Vagina (tissue), 2 donors: ENCODE measurements at regions not wholly inside any gene's neighbourhood (a gene's known extent, or its start where the extent isn't known, plus 50 kb on each side); places are given as distances from the start of the nearest gene placed in this dataset.

Source experiments
- DNase-seq, 2 donors: peaks; one replicate each; pipeline ENCODE4 v3.0.0-alpha.2; 2017; ENCODE audit errors: extremely low spot score in 2 of 2
- H3K27ac ChIP-seq: fragments of 200-600 bp; sonication (generic); one replicate; pipeline ENCODE4 v1.5.1; 2019
- H3K27me3 ChIP-seq: fragments of 200-600 bp; sonication (generic); one replicate; pipeline ENCODE4 v1.5.1; 2019
- H3K36me3 ChIP-seq, 2 donors: fragments of 200-600 bp; sonication (generic); one replicate each; pipeline ENCODE4 v1.5.1; 2017 to 2019
- H3K4me1 ChIP-seq: fragments of 200-600 bp; sonication (generic); one replicate; pipeline ENCODE4 v1.5.1; 2019
- H3K4me3 ChIP-seq, 2 donors: fragments of 200-600 bp; sonication (generic); 1 replicate in 1 of 2; 2 replicates in 1 of 2; pipeline ENCODE4 v1.5.1; 2016 to 2019
- H3K9me3 ChIP-seq: fragments of 200-600 bp; sonication (generic); one replicate; pipeline ENCODE4 v1.5.1; 2019
- POLR2A ChIP-seq, 2 donors: fragments of 450-650 bp; IDR thresholded peaks; one replicate each; pipeline ENCODE4 v1.6.1; 2017; ENCODE audit warnings: antibody characterized with exemption in 2 of 2, mild to moderate bottlenecking in 2 of 2, moderate library complexity in 2 of 2
- POLR2AphosphoS5 ChIP-seq, 2 donors: sonication (generic); formaldehyde crosslinking; IDR thresholded peaks; one replicate each; pipeline ENCODE4 v1.9.0; 2017; ENCODE audit warnings: antibody characterized with exemption in 2 of 2, mild to moderate bottlenecking in 2 of 2, low read depth in 1 of 2; ENCODE audit not compliant: insufficient read depth in 1 of 2
- intact Hi-C: fragments of 100-400 bp; cut with DNase I; formaldehyde crosslinking; loops from one replicate; pipeline ENCODE4 v1.15.1; 2023
- TF ChIP-seq, protein P1 (sequence below), 3 experiments: fragments of 450-650 bp in 2 of 3; fragments of 200-600 bp in 1 of 3; sonication (generic) in 1 of 3; IDR thresholded peaks; one replicate each; pipeline ENCODE4 v1.5.1; 2017 to 2019; ENCODE audit warnings: antibody characterized with exemption in 3 of 3, mild to moderate bottlenecking in 2 of 3, moderate library complexity in 2 of 3

DNA sequence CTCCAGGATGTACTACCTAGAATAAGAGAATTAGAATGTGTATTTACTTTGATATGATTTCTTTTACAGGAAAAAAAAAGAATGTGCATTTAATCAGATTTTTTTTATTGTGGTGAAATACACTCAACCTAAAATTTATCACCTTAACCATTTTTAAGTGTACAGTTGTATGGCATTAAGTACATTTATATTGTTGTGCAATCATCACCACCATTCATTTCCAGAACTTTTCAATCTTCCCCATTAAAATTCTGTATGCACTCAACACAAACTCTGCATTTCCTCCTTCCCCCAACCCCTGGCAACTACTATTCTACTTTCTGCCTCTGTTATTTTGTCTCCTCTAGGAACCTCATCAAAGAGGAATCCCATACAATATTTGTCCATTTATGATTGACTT lies 66.0 kb upstream of the APC start:
- no peaks in the 10 kb centered on the region for H3K27me3 ChIP-seq
- intact Hi-C loops, result no loop called here
- no peaks in the 10 kb centered on the region for H3K9me3 ChIP-seq
- H3K27ac ChIP-seq, result no peak overlapping the region
- H3K4me1 ChIP-seq, result no peaks in the 10 kb centered on the region
- H3K36me3 ChIP-seq, result no peaks in the 10 kb centered on the region
- TF ChIP-seq, protein P1, sequence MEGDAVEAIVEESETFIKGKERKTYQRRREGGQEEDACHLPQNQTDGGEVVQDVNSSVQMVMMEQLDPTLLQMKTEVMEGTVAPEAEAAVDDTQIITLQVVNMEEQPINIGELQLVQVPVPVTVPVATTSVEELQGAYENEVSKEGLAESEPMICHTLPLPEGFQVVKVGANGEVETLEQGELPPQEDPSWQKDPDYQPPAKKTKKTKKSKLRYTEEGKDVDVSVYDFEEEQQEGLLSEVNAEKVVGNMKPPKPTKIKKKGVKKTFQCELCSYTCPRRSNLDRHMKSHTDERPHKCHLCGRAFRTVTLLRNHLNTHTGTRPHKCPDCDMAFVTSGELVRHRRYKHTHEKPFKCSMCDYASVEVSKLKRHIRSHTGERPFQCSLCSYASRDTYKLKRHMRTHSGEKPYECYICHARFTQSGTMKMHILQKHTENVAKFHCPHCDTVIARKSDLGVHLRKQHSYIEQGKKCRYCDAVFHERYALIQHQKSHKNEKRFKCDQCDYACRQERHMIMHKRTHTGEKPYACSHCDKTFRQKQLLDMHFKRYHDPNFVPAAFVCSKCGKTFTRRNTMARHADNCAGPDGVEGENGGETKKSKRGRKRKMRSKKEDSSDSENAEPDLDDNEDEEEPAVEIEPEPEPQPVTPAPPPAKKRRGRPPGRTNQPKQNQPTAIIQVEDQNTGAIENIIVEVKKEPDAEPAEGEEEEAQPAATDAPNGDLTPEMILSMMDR (IDR thresholded peaks at IDR 0.05), result no peak
- no peak for TF ChIP-seq POLR2AphosphoS5 (IDR thresholded peaks at IDR 0.05; ENCODE audit: insufficient read depth in 1 of 2, low read depth in 1 of 2)
- no peak for TF ChIP-seq POLR2A (IDR thresholded peaks at IDR 0.05)
- H3K4me3 ChIP-seq, result no peak overlapping the region
- DNase-seq, result no peak

DNA sequence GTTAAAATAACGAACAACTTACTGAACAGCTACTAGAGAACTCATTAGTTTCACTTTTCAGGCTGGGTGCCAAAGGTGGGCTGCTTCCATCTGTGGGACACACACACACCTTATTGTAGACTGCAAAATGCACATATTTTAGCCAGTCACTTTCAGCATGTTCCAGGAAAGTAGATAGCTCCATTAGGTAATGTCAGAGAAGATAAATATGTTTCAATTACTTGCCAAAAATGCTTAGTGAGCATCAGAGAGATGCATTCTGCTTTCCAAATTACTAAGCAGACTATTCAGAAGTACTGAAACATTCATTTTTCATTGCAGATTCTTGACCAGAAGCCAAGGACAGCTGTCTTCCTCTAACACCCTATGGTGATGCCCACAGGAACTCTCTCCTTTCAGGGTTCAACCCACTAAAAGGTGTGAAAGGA lies 56.2 kb upstream of the APC start:
- no peaks in the 10 kb centered on the region for H3K27me3 ChIP-seq
- H3K4me1 ChIP-seq, result no peaks in the 10 kb centered on the region
- intact Hi-C loops, result no loop called here
- TF ChIP-seq, protein P1 (IDR thresholded peaks at IDR 0.05), result no peak
- no peak for TF ChIP-seq POLR2A (IDR thresholded peaks at IDR 0.05)
- TF ChIP-seq POLR2AphosphoS5 (IDR thresholded peaks at IDR 0.05; ENCODE audit: insufficient read depth in 1 of 2, low read depth in 1 of 2), result no peak
- no peaks in the 10 kb centered on the region for H3K9me3 ChIP-seq
- H3K4me3 ChIP-seq, result no peak overlapping the region
- no peaks in the 10 kb centered on the region for H3K36me3 ChIP-seq
- no peak overlapping the region for H3K27ac ChIP-seq
- no peak for DNase-seq

DNA sequence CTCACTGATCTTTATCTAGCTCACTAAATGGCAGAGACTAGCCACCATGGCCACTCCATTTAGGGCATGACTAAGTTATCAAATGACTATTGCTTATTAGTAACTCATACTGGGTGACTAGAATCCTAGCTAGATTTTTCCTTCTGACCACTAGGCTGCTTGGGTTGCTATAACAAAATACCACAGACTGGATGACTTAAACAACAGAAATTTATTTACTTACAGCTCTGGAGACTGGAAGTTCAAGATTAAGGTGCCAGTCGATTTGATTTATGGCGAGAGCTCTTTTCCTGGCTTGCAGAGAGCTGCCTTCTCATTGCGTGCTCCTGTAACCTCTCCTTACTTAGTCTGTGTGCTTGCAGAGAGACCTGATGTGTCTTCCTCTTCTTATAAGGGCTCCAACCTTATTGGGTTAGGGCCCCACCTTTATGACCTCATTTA lies 55.0 kb upstream of the APC start:
- Histone ChIP-seq H3K4me3 (no peak overlapping the region), H3K27me3 (no peaks in the 10 kb centered on the region), H3K36me3 (no peaks in the 10 kb centered on the region), H3K27ac (no peak overlapping the region), H3K4me1 (no peaks in the 10 kb centered on the region), H3K9me3 (no peaks in the 10 kb centered on the region)
- no peak for DNase-seq
- intact Hi-C loops, result no loop called here
- TF ChIP-seq POLR2AphosphoS5 (IDR thresholded peaks at IDR 0.05; ENCODE audit: insufficient read depth in 1 of 2, low read depth in 1 of 2) (no peak), POLR2A (IDR thresholded peaks at IDR 0.05) (no peak)
- TF ChIP-seq, protein P1 (IDR thresholded peaks at IDR 0.05), result no peak

DNA sequence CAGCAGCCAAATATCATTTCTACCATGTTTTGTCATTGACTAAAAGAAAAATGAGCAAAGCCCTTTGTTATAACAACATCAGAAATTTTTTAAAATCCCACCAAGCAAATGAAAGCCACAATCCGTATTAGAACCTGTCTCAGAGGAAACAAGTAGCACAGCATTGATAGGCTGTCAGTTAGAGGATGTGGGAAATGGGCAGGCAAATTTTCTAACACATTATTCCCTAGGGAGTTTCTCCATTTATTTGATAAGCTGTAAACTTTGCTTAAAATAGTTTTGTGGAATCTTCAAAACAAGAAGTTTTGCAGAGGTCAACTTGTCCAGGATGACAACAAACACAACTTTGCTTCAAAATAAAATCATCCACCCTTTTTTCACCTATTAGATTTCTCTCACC lies 53.6 kb upstream of the APC start:
- Histone ChIP-seq H3K36me3 (no peaks in the 10 kb centered on the region), H3K27ac (no peak overlapping the region), H3K9me3 (no peaks in the 10 kb centered on the region), H3K27me3 (no peaks in the 10 kb centered on the region), H3K4me1 (no peaks in the 10 kb centered on the region), H3K4me3 (no peak overlapping the region)
- TF ChIP-seq, protein P1 (IDR thresholded peaks at IDR 0.05), result no peak
- no peak for TF ChIP-seq POLR2A (IDR thresholded peaks at IDR 0.05)
- TF ChIP-seq POLR2AphosphoS5 (IDR thresholded peaks at IDR 0.05; ENCODE audit: insufficient read depth in 1 of 2, low read depth in 1 of 2), result no peak
- DNase-seq, result no peak
- intact Hi-C loops, result no loop called here

DNA sequence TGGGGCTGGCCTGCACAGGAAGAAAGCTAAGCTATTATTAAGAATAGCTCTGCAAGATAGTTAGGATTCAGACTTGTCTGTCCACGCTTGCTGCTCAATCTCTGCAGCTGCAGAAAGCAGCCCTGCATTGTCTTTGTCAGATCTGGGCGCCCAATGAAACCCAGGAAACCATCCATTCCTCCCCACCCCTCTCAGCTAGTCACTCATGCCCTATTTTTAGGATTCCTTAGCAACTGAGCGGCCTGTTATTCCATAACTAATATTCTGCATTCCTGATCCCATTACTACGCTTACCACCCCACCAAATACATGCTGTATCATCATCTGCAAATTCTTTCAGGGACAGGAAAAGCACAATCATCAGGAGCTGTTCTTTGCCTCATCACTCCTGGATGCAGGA lies 52.9 kb upstream of the APC start:
- intact Hi-C loops, result no loop called here
- TF ChIP-seq, protein P1 (IDR thresholded peaks at IDR 0.05), result no peak
- TF ChIP-seq POLR2AphosphoS5 (IDR thresholded peaks at IDR 0.05; ENCODE audit: insufficient read depth in 1 of 2, low read depth in 1 of 2), result no peak
- no peak for TF ChIP-seq POLR2A (IDR thresholded peaks at IDR 0.05)
- H3K4me1 ChIP-seq, result no peaks in the 10 kb centered on the region
- no peak for DNase-seq
- H3K27ac ChIP-seq, result no peak overlapping the region
- no peak overlapping the region for H3K4me3 ChIP-seq
- no peaks in the 10 kb centered on the region for H3K27me3 ChIP-seq
- no peaks in the 10 kb centered on the region for H3K9me3 ChIP-seq
- no peaks in the 10 kb centered on the region for H3K36me3 ChIP-seq
